ENCODE measurements at regions not wholly inside any gene's neighbourhood (a gene's known extent, or its start where the extent isn't known, plus 50 kb on each side); places are given as distances from the start of the nearest gene placed in this dataset.

- H3K27ac ChIP-seq (ENCODE audit: extremely low read length, insufficient read depth, low read length) = no peak overlapping the region
- POLR2A ChIA-PET = no interaction called here
- no peaks in the 10 kb centered on the region for H3K4me1 ChIP-seq (ENCODE audit: insufficient read depth, low read length)
- H3K36me3 ChIP-seq (replicated peaks in 1 of 2; ENCODE audit: control insufficient read depth in 1 of 2, insufficient read depth in 2 of 2, low read length in 2 of 2) = no peaks in the 10 kb centered on the region
- DNase-seq (ENCODE audit: low spot score) (no peak), ATAC-seq (no peak), FAIRE-seq (no peak)
- peaks cover 25% of the 10 kb centered on the region for H3K9me3 ChIP-seq (ENCODE audit: low read length)
- H3K4me3 ChIP-seq (replicated peaks in 1 of 3; ENCODE audit: insufficient read depth in 1 of 3, low read depth in 2 of 3, low read length in 3 of 3) = no peak overlapping the region
- no peak overlapping the region for H2AFZ ChIP-seq (ENCODE audit: low read length)
- no peaks in the 10 kb centered on the region; a peak in 1 of 5 replicates for H3K27me3 ChIP-seq (ENCODE audit: control insufficient read depth in 1 of 2, insufficient read depth in 2 of 2, low read length in 2 of 2)
- in situ Hi-C loops (cut with HindIII; ENCODE audit: extremely low pct_ligation_motif_present, low pct_unique_long_range_greater_than_20kb) (no loop called here), intact Hi-C loops (cut with micrococcal nuclease; ENCODE audit: unreplicated experiment) (no loop called here)
- no peak for TF ChIP-seq SRY (CRISPR knock-in tag; IDR thresholded peaks at IDR 0.05)
- no peak for TF ChIP-seq HDAC6 (IDR thresholded peaks at IDR 0.05; ENCODE audit: low read depth, low read length)
- TF ChIP-seq ZFYVE20 (CRISPR knock-in tag; IDR thresholded peaks at IDR 0.05; ENCODE audit: borderline replicate concordance, low read depth) = no peak
- no peaks in the 10 kb centered on the region for H3K79me2 ChIP-seq (ENCODE audit: insufficient read depth, low read length)
- no peaks in the 10 kb centered on the region for H4K20me1 ChIP-seq (ENCODE audit: insufficient read depth, low read length)
- CTCF ChIA-PET (ENCODE audit: low intra/inter-chr PET ratio, low total read pairs) = no interaction called here
- no TSS peak for BruUV-seq (replicated peaks)
- no peak overlapping the region for H3K4me2 ChIP-seq (ENCODE audit: low read depth, low read length)
- 2% methylated on average over 4 of the region's 4 CpGs for WGBS (ENCODE audit: low lambda C conversion rate)
- no peak overlapping the region for H3K9ac ChIP-seq (ENCODE audit: insufficient read depth, low read depth, low read length)
These were observed 1026.8 kb upstream of the NR2F2 start for GRCh38 chr15:95303713-95304112.

- Histone ChIP-seq H3K4me1 (ENCODE audit: insufficient read depth, low read length) (no peaks in the 10 kb centered on the region), H3K4me3 (replicated peaks in 1 of 3; ENCODE audit: insufficient read depth in 1 of 3, low read depth in 2 of 3, low read length in 3 of 3) (no peak overlapping the region), H3K4me2 (ENCODE audit: low read depth, low read length) (no peak overlapping the region), H3K36me3 (replicated peaks in 1 of 2; ENCODE audit: control insufficient read depth in 1 of 2, insufficient read depth in 2 of 2, low read length in 2 of 2) (no peaks in the 10 kb centered on the region), H2AFZ (ENCODE audit: low read length) (no peak overlapping the region), H3K79me2 (ENCODE audit: insufficient read depth, low read length) (no peaks in the 10 kb centered on the region), H4K20me1 (ENCODE audit: insufficient read depth, low read length) (no peaks in the 10 kb centered on the region), H3K9ac (ENCODE audit: insufficient read depth, low read depth, low read length) (no peak overlapping the region), H3K27me3 (ENCODE audit: control insufficient read depth in 1 of 2, insufficient read depth in 2 of 2, low read length in 2 of 2) (no peaks in the 10 kb centered on the region; a peak in 1 of 5 replicates), H3K27ac (ENCODE audit: extremely low read length, insufficient read depth, low read length) (no peak overlapping the region), H3K9me3 (ENCODE audit: low read length) (peaks cover 25% of the 10 kb centered on the region)
- no peak for TF ChIP-seq BATF2 (CRISPR knock-in tag; IDR thresholded peaks at IDR 0.05)
- no peak for TF ChIP-seq ZNF414 (CRISPR knock-in tag; IDR thresholded peaks at IDR 0.05)
- TF ChIP-seq ATF7 (IDR thresholded peaks at IDR 0.05) = peak; percentile 31; the same call in 1 of the 2 replicates
- TF ChIP-seq ATF7 (CRISPR knock-in tag; IDR thresholded peaks at IDR 0.05) = no peak
- in situ Hi-C loops (cut with HindIII; ENCODE audit: extremely low pct_ligation_motif_present, low pct_unique_long_range_greater_than_20kb) (no loop called here), intact Hi-C loops (cut with micrococcal nuclease; ENCODE audit: unreplicated experiment) (no loop called here)
- CTCF ChIA-PET (ENCODE audit: low intra/inter-chr PET ratio, low total read pairs) = no interaction called here
- FAIRE-seq (no peak), ATAC-seq (no peak), DNase-seq (ENCODE audit: low spot score) (no peak)
- WGBS (ENCODE audit: low lambda C conversion rate) = 16% methylated on average over 12 of the region's 12 CpGs
- POLR2A ChIA-PET = no interaction called here
- no TSS peak for BruUV-seq (replicated peaks)
These were observed 1026.2 kb upstream of the NR2F2 start for GRCh38 chr15:95304151-95304946.
